Caco-2 (cell line): ENCODE measurements at regions not wholly inside any gene's neighbourhood (a gene's known extent, or its start where the extent isn't known, plus 50 kb on each side); places are given as distances from the start of the nearest gene placed in this dataset.

ENCODE experiments used
- BruUV-seq: library from RNA; stranded (reverse); fragments of 400-500 nt; replicated peaks from 2 replicates; lab custom pipeline; 2021; lab: Mats Ljungman, UMichigan
- CTCF ChIA-PET: fragments of 300-600 bp; sonication (Branson Sonifier 250); formaldehyde crosslinking; loops from one replicate; lab custom pipeline; 2022; ENCODE audit warnings: antibody characterized with exemption; lab: Charles Lee
- POLR2A ChIA-PET: fragments of 300-600 bp; sonication (Branson Sonifier 250); formaldehyde crosslinking; loops from one replicate; lab custom pipeline; 2022; ENCODE audit warnings: antibody characterized with exemption; lab: Charles Lee
- DNase-seq, 2 experiments: peaks; one replicate each; pipeline versions ENCODE4 v3.0.0 to v3.0.0-alpha.2; 2020 to 2022
- H3K27me3 ChIP-seq: replicated peaks from 2 replicates; pipeline ENCODE4 v1.6.0; 2011; ENCODE audit warnings: low read length; ENCODE audit not compliant: control insufficient read depth, insufficient read depth
- H3K36me3 ChIP-seq: 2 replicates; pipeline ENCODE4 v1.5.1; 2011; ENCODE audit warnings: low read length; ENCODE audit not compliant: control insufficient read depth, insufficient read depth
- H3K4me1 ChIP-seq: fragments of 250-450 bp; sonication (Bioruptor Pico); 2 replicates; pipeline ENCODE4 v1.5.1; 2020; ENCODE audit warnings: mild to moderate bottlenecking
- H3K4me3 ChIP-seq: 2 replicates; pipeline ENCODE4 v1.5.1; 2011; ENCODE audit warnings: low read depth, mild to moderate bottlenecking, control low read depth, low read length
- H3K9me3 ChIP-seq: fragments of 250-450 bp; sonication (Bioruptor Pico); 2 replicates; pipeline ENCODE4 v1.5.1; 2020; ENCODE audit warnings: mild to moderate bottlenecking, moderate library complexity
- H3K27ac Mint-ChIP-seq: one replicate; pipeline ENCODE4 v1.8.0; 2022; ENCODE audit warnings: mixed read lengths; ENCODE audit not compliant: unreplicated experiment
- H3K27me3 Mint-ChIP-seq: one replicate; pipeline ENCODE4 v1.8.0; 2022; ENCODE audit warnings: mixed read lengths; ENCODE audit not compliant: insufficient read depth, unreplicated experiment
- H3K36me3 Mint-ChIP-seq: one replicate; pipeline ENCODE4 v1.8.0; 2022; ENCODE audit warnings: mild to moderate bottlenecking, mixed read lengths; ENCODE audit not compliant: insufficient read depth, unreplicated experiment
- H3K4me1 Mint-ChIP-seq: one replicate; pipeline ENCODE4 v1.8.0; 2022; ENCODE audit warnings: low read depth, mixed read lengths; ENCODE audit not compliant: unreplicated experiment
- H3K4me3 Mint-ChIP-seq: one replicate; pipeline ENCODE4 v1.8.0; 2022; ENCODE audit warnings: mild to moderate bottlenecking, moderate library complexity, mixed read lengths; ENCODE audit not compliant: unreplicated experiment
- H3K9me3 Mint-ChIP-seq: one replicate; pipeline ENCODE4 v1.8.0; 2022; ENCODE audit warnings: mixed read lengths; ENCODE audit not compliant: unreplicated experiment
- CTCF ChIP-seq, 2 experiments: fragments of 200-600 bp in 1 of 2; IDR thresholded peaks; 1 replicate in 1 of 2; 2 replicates in 1 of 2; pipeline versions ENCODE4 v1.5.1 to v1.8.0; 2011 to 2022; ENCODE audit warnings: antibody characterized with exemption in 1 of 2, control low read depth in 1 of 2, inconsistent platforms in 1 of 2, low read depth in 1 of 2, low read length in 1 of 2, mild to moderate bottlenecking in 1 of 2, moderate library complexity in 1 of 2; ENCODE audit not compliant: insufficient read depth in 1 of 2, severe bottlenecking in 1 of 2, unreplicated experiment in 1 of 2
- intact Hi-C: fragments of 100-400 bp; cut with micrococcal nuclease; formaldehyde crosslinking; loops from one replicate; pipeline ENCODE4 v1.10.0; 2022; ENCODE audit not compliant: unreplicated experiment

GRCh38 chr1:112046630-112047029 is 57.2 kb upstream of the KCND3 start:
- H3K4me1 Mint-ChIP-seq: no peaks in the 10 kb centered on the region
- Histone ChIP-seq H3K9me3 (no peaks in the 10 kb centered on the region), H3K4me1 (no peaks in the 10 kb centered on the region), H3K4me3 (no peak overlapping the region), H3K36me3 (no peaks in the 10 kb centered on the region), H3K27me3 (peaks cover 1% of the 10 kb centered on the region; the same call in 1 of the 2 replicates)
- no TSS peak for BruUV-seq
- TF ChIP-seq CTCF (IDR thresholded peaks at IDR 0.05; ENCODE audit: insufficient read depth in 1 of 2, low read depth in 1 of 2, low read length in 1 of 2, severe bottlenecking in 1 of 2, unreplicated experiment in 1 of 2): no peak
- intact Hi-C loops: no loop called here
- H3K36me3 Mint-ChIP-seq: no peaks in the 10 kb centered on the region
- peaks cover 10% of the 10 kb centered on the region for H3K9me3 Mint-ChIP-seq
- no peak overlapping the region for H3K4me3 Mint-ChIP-seq
- peaks cover 32% of the 10 kb centered on the region for H3K27me3 Mint-ChIP-seq
- POLR2A ChIA-PET: no interaction called here
- DNase-seq: no peak
- CTCF ChIA-PET: no interaction called here
- no peak overlapping the region for H3K27ac Mint-ChIP-seq

DNA sequence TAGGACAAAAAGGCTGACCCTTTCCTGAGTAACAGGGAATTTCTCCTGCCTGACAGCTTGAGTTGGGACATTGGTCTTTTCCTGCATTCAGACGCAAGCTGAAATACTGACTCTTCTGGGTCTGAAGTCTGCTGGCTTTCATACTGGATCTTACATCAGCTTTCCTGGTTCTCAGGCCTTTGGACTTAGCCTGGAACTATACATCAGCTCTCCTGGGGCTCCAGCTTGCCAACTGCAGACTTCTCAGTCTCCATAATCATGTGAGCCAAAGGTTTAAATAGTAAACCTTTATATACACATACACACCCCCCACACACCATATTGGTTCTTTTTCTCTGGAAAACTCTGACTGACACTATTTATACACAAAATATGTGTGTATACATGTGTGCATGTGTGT is 59.0 kb upstream of the KCND3 start:
- no TSS peak for BruUV-seq
- Histone ChIP-seq H3K27me3 (no peaks in the 10 kb centered on the region), H3K36me3 (no peaks in the 10 kb centered on the region), H3K9me3 (no peaks in the 10 kb centered on the region), H3K4me3 (no peak overlapping the region), H3K4me1 (no peaks in the 10 kb centered on the region)
- peaks cover 28% of the 10 kb centered on the region for H3K27me3 Mint-ChIP-seq
- H3K4me3 Mint-ChIP-seq: no peak overlapping the region
- intact Hi-C loops: no loop called here
- no peak for TF ChIP-seq CTCF (IDR thresholded peaks at IDR 0.05; ENCODE audit: insufficient read depth in 1 of 2, low read depth in 1 of 2, low read length in 1 of 2, severe bottlenecking in 1 of 2, unreplicated experiment in 1 of 2)
- ChIA-PET CTCF (no interaction called here), POLR2A (no interaction called here)
- DNase-seq: no peak
- H3K36me3 Mint-ChIP-seq: no peaks in the 10 kb centered on the region
- no peak overlapping the region for H3K27ac Mint-ChIP-seq
- peaks cover 10% of the 10 kb centered on the region for H3K9me3 Mint-ChIP-seq
- no peaks in the 10 kb centered on the region for H3K4me1 Mint-ChIP-seq

DNA sequence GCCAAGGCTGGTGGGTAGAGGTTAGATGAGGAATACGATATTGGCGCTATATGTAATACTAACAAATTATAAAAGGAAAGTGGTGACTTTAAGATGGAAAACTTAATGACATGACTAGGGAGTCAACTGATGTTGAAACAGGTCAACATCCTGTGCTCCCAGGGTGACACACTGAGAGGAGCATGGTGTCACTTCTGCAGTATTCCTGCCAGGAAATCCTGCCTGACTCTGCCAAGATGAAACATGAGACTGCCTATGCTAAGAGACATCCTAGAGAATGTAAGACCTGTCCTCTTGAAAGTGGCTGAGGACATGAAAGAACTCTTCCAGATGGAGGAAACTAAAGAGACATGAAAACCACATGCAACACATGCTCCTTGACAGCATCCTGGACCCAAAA is 65.0 kb upstream of the KCND3 start:
- intact Hi-C loops: no loop called here
- POLR2A ChIA-PET: no interaction called here
- CTCF ChIA-PET: no interaction called here
- H3K4me1 Mint-ChIP-seq: no peaks in the 10 kb centered on the region
- no peak for DNase-seq
- Histone ChIP-seq H3K36me3 (no peaks in the 10 kb centered on the region), H3K27me3 (no peaks in the 10 kb centered on the region), H3K4me1 (no peaks in the 10 kb centered on the region), H3K9me3 (no peaks in the 10 kb centered on the region), H3K4me3 (no peak overlapping the region)
- H3K36me3 Mint-ChIP-seq: no peaks in the 10 kb centered on the region
- H3K9me3 Mint-ChIP-seq: no peaks in the 10 kb centered on the region
- H3K27me3 Mint-ChIP-seq: peaks cover 21% of the 10 kb centered on the region
- TF ChIP-seq CTCF (IDR thresholded peaks at IDR 0.05; ENCODE audit: insufficient read depth in 1 of 2, low read depth in 1 of 2, low read length in 1 of 2, severe bottlenecking in 1 of 2, unreplicated experiment in 1 of 2): no peak
- H3K27ac Mint-ChIP-seq: no peak overlapping the region
- H3K4me3 Mint-ChIP-seq: no peak overlapping the region
- BruUV-seq: no TSS peak
